ENCODE measurements at regions not wholly inside any gene's neighbourhood (a gene's known extent, or its start where the extent isn't known, plus 50 kb on each side); places are given as distances from the start of the nearest gene placed in this dataset.

DNA sequence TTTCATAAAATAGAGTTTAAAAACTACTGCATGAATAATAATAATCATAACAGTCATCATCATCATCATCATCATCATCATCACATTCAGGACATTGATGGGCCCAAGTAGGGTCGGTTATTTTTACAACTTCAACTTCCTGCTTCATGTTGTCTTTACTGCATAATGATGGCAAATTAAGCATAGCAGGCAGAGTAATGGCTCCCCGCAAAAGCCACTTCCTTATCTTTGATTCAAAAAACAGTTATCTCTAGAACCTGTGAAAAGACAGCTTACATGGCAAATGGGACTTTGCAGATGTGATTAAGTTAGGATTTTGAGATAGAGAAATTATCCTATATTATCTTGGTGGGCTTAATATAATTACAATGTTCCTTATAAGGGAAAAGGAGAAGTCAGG is 792.9 kb downstream of the LIG4 start:
- DNase-seq (ENCODE audit: low spot score), result no peak
- FAIRE-seq, result no peak

DNA sequence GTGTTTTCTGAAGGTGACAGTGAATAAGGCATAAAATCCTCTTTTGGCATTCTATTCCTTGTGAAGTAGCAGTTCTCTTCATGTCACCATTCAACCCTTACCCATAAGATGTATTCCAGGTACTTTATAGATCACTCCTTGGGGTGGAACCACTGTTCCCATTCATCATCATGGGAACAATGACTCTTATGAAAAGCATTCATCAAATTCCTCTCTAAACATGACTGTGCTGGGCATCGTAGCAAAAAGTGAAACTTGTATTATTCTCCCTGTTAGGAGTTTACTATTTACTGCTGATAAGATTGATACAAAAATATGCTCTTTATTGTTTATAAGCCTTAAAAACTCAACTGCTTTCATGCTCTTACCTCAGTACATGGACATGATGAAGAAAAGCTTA is 793.4 kb downstream of the LIG4 start:
- FAIRE-seq (no peak), DNase-seq (ENCODE audit: low spot score) (no peak)

DNA sequence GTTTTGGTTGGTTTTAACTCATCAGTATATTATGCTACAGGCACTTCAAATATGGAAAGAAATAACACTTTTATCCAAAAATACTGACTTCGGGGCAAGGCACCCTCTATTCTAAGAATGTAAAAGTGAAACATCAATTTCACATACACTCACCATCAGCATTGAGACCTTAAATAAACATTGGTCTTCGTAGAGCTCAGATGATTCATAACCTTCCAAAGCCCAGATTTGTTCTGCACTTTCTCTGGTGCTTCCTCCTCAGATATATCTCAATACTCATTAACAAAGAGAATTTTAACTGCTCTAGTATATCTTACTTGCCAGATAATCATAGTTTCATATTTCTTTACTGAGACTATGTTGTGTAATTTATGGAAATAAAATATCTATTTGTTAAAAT is 794.3 kb downstream of the LIG4 start:
- no peak for FAIRE-seq

DNA sequence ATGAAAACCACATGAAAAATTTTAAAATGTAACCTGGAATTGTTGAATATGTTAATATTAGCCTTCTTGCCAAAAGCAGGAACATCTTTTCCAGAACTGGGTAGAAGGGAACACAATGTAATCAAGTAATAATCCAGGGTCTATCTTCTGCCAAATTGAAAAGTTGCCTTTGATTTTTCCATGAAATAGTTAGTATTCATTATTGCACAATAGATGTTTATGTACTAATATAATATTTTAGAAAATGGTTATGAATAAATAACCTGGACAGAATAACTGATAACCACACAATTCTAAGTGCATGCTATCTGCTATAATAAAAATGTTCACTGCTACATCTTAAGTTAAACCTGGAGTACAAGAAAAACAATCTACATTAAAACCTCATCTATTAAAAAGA is 802.3 kb downstream of the LIG4 start:
- no peak for FAIRE-seq
- no peak for DNase-seq (ENCODE audit: low spot score)

More for the DNA sequence above, 794.3 kb downstream of the LIG4 start:
- DNase-seq (ENCODE audit: low spot score), result no peak

DNA sequence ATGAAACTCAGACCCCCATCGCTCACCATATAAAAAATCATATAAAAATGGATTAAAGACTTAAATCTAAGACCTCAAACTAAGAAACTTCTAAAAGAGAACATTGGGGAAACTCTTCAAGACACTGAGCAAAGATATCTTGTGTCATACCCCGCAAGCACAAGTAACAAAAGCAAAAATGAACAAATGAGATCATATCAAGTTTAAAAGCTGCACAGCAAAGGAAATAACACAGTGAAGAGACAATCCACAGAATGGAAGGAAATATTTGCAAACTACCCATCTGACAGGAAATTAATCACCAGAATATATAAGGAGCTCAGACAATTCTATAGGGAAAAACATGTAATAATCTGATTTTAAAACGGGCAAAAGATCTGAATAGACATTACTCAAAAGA is 808.3 kb downstream of the LIG4 start:
- DNase-seq (ENCODE audit: low spot score) (no peak), FAIRE-seq (no peak)

DNA sequence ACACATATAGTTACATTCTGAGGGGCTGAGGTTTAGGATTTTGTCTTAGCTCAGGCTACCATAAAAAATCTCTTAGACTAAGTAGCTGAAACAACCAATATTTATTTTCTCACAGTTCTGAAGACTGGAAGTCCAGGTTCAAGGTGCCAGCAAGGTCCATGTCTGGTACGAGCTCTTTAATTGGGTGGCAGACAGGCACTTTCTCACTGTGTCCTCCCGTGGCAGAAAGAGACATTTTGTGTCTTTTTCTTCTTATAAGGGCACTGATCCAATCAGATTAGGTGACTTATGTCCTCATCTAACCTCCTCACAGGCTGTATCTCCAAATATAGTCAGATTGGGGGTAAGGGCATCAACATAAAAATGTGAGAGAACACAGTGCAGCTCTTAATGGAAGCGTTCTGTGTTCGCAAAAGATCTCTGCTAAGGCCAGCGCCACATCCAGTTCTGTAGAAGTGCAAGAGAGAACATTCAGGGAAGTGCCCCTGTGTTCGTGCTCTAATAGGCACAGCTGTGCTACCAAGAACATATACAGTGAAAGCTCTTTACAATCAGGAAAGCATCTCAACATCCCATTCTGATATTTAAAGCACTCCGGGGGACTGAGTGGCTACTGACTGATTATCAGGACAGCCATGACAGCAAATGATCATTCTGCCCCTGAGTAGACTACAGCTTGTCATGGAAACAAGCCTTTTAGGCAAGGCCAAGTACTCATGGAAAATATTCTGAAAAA is 819.2 kb downstream of the LIG4 start:
- no peak for DNase-seq (ENCODE audit: low spot score)
- FAIRE-seq, result no peak

DNA sequence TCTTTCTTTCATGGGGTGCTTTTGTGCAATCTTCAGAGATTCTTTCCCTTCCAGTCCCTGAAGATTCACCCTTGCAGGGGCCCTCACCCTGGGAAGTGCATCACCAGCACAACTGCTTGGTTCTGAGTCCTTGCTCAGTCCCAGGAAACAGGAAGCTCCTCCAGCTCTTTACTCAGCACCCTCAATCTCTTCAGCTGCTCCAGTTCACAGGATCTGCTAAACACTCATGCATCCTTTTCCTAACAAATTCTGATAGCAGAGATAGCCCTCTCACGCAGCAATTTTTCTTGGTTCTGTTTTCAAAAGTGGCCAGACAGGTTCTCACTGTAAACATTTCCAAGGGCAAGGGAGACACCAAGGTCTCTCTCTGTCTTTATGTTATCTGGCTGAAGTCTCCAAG is 823.1 kb downstream of the LIG4 start:
- FAIRE-seq, result no peak
- DNase-seq (ENCODE audit: low spot score), result no peak

DNA sequence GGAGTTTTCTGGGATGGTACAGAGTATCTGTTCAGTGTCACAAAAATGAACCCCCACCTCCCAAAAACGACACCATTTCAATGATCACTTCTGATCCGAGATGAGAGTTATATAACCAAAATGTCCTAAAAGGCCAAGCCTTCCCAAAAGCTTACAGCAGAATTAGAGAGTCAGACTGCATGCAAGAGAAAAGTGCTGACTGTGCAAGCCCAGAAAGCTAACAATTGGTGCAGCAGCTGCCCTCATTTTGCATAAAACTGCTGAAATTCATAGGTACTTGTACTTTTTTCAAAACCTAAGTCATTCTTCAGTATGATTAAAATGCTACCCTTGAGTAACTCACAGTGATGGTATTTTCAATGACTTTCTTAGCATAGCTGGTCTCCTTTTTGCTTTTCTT is 819.6 kb upstream of the ARGLU1 start:
- no peak for FAIRE-seq
- no peak for DNase-seq (ENCODE audit: low spot score)

DNA sequence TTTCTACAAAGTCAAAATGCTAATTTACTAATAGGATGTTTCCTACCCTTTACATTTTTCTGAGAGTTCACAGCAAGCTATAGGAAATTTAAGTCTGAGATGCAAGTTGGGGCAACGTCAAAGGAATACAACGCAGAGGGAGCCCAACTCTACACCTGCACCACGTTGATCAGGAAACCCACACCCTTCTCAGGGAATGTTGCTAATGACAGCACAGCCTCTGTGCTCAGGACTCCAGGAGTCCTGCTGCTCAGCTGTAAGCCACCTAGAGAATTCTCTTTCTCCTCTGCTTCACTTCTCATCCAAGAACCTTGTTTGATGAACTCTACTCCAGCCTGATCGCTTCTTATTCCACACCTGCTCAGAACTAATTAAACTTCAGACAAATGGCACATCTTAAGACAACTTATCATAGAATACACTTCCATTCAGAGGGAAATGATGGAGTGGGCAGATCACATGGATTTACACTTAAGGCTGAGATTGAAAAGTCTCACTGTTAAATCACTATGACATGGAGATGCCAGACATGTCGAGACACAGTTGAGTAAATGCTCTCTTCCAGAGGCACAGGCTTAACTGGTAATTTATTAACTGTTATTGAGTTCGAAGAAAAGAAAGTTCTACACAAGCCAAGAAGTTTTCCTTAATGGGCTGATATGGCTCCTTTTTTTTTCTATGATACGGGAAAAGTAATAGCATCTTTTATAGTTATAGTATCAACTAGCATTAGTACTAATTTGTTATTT is 811.6 kb upstream of the ARGLU1 start:
- FAIRE-seq (no peak), DNase-seq (ENCODE audit: low spot score) (no peak)

DNA sequence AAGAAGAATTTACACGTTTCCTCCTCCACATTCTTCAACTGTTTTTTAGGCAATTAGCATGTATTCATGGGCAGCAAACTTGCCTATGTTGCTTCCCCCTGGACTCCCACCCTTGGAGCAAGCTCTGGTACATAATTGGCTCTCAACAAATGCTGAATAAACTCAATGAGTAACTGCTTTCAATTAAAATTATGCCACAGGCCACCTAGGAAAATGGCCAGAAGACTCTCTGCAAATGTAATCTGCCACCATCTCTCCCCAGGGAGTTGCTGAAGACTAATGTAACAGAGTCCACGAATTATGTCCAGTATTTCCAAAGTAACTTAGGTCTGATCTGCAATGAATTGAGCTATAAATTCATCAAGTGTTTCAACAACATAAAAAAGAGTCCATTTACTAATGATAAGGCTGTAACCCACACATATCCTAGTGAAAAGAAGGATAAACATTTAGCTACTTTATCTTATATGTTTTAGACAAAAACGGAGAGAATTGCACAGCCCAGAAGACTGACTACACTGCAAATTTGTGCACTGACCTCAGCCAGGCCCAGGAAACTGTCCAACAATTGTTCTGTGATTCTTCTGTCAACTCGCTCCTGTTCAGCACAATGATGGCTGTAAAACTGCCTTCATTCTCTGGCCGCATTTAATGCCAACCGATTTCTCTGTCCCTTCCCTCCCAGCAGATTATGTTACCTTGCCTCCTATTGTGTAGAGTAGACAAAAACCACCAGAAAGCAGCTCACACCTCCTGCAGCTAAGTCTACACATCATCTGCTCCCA is 808.6 kb upstream of the ARGLU1 start:
- no peak for DNase-seq (ENCODE audit: low spot score)
- FAIRE-seq, result no peak

DNA sequence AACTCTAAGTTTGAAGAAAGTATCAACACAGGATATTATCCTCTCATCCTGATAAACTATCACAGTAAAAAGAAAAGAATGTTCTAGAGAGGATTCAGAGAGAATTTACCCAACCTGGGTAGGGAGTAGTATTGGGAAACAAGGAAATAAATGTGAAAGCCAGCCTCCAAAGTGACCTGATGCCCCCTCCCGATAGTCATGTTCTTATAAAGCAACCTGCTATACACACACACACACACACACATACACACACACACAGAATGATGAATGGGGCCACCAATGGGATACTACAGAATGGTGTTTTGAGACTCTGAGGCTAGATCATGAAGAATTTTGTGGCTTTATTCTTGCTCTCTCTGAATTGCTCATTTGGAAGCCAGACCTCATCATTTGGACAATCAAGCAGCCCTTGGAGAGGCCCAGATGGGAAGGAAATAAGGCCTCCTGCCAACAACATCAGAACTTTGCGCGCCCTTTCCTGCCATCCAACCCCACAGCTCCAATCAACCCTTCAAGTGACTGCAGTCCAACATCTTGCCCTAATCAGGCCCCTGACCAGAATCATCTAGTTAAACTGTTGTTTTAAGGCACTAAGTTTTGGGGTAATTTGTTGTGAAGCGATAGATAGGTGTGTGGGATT is 807.9 kb upstream of the ARGLU1 start:
- FAIRE-seq (no peak), DNase-seq (ENCODE audit: low spot score) (no peak)

DNA sequence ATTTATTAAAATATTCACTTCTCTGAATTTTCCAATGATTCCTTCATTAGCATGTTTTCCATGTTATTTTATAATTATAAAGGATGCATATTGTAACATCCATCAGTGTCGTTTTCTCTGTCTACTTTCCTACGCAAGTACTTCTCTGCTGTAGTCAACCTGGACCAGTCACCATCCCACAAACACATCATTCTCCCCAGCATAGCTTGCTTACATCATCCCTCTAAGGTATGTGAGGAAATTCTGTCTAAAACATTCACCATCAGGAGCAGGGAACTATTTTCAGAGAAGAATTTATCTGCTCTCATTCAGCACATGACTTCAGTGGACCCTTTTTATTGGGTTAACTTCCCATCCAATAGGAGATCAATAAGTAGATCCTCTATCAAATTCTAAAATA is 806.1 kb upstream of the ARGLU1 start:
- DNase-seq (ENCODE audit: low spot score), result no peak
- FAIRE-seq, result no peak

DNA sequence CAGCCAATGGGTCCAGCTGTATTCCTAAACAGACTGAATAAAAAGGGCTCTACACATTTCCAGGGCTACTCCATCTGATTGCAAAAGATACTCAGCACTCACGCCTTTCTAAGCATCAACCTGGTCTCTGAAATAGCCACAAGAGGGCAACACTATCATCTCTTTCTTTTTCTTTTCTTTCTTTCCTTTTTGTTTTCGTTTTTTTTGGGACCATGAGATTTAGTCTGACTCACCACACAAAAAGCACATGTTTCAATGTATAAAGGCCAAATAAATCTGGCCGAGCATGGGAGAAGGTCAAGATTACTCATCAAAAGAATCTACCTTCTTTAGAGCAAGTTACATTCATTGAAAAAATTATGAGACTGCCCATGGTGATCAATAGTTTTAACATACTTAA is 805.6 kb upstream of the ARGLU1 start:
- DNase-seq (ENCODE audit: low spot score) (peak; percentile 13), FAIRE-seq (no peak)

DNA sequence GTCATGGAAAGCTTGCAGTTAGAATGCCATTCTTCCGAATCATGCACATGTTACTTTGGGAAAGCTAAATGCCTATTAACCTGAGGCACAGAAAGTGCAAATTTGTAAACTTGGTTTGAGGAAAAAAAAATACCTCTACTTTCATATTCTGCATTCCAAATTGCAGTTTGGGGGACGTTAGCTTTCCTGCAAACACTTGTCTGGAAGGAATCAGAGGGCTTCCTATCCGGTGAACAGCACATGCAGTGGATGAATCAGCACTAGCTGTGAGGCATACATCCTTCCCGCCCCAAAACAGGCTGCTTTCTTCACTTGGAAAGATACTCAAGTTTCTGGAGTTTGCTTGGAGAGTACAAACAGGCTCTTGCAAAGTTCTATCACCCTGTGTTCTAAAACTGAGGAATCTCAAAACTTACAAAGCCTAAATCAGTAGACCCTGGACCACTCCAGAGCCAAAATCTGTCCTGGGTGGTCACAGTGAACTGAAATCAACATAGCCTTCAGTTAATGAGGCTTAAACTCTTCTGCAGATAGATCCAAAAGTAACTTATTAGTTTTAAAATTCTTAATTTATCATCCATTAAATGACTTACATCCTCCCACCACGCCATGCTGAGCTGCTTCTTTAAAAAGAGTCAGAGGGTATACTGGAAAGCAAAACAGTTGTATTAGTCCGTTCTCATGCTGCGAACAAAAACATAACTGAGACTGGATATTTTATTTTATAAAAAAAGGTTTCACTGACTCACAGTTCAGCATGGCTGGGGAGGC is 802.3 kb upstream of the ARGLU1 start:
- DNase-seq (ENCODE audit: low spot score), result peak; percentile 13
- FAIRE-seq, result no peak

DNA sequence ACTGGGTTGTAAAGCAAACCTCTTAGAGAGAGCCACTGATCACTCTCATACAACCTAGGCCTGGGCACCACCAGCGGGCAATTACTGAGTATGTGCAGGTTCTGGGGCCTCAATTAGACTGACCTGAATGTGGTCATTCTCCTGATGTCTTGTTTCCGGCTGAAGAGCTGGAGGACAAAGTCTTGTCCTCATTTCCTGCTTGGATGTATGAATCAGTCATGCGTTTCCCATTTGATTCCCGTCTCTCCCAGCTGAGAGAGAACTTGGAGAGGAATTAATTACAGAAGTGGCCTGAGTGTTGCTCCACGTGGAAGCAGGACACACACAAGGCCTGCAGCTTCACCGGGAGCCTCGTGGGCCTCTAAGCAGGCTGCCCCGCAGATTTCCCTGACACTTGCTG is 799.3 kb upstream of the ARGLU1 start:
- DNase-seq (ENCODE audit: low spot score), result no peak
- no peak for FAIRE-seq

DNA sequence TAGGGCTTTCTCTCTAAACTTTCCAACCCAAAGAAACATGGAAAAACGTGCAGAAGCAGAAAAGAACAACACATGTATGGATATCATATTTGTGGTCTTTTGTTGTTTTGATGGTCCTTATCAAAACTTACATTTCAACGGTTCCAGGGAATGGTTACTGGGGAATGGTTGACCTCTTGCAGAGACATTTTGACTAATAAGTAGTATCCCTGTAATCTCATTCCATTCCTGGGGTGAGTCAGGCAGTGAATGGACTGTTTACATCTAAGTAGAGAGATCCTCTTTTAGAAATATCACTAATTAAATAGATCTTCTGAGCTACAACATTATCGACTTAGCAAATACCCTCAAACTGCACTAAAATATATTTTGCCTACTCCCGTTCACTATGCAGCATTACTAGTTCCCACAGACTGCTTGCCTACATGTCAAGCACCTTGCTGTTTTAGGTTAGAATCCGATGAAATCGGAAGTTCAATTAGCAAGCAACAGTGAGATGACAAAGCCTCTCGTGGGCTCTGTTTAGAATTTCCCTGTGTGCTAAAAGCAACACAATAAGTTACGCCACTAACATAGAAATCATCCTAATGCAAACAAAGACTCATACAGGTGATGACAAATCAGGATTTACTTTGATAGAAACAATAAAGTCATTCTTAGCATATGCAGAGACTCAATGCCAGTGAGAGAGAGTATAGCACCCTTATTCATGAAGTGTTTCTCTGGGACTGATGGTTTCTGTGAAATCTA is 797.7 kb upstream of the ARGLU1 start:
- FAIRE-seq (no peak), DNase-seq (ENCODE audit: low spot score) (no peak)

DNA sequence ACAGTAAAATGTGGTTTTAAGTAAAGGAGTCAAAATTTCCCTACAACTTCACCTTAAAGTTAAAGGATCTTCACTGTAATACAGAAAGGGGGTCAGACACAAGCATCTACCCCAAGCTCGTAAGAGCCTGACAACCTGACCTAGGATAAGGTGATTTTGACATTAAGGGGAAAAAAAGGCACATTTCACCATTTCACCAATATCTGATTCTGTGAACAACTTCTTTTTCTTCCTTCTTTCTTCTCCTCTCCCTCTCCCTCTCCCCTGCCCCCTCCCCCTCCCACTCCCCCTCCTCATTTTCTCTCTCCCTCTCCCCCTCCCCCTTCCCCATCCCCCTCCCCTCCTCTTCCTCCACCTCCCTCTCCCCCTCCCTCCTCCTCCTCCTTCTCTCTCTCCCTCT is 796.7 kb upstream of the ARGLU1 start:
- FAIRE-seq (no peak), DNase-seq (ENCODE audit: low spot score) (no peak)

DNA sequence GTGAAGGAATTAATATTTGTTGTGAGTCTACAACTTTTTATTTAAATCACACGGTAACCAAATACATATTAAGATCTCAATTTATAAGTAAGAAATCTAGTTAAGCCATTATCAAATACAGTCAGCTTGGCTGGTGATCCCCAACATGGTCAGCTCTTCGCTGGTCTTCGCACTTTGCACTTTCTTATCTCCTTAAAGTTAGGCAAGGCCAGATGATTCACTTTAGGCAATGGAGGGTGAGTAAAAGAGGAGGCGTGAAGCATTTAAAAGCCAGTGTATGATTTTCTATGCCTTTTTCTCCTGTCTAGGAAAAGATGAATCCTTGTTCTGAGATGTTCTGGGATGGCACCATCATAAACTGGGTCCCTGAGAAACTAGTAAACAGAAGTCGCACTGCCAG is 793.7 kb upstream of the ARGLU1 start:
- no peak for FAIRE-seq

DNA sequence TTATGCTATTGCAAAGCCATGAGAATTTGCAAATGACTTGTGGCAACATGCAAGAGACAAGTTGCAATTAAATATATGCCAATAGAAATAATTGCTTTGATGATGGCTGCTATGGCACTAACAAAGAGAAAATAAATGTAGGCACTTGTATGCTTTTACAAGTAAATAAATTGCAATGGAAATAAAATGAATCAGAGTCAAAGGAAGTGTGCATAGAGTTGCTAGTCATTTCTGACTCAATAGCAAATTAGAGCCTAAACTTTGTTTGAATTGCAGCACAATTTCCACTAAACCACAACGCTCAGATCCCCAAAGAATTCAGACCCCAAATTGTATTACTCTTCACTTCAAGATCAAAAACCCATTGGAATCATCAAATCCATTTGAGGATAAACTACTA is 792.1 kb upstream of the ARGLU1 start:
- DNase-seq (ENCODE audit: low spot score) (no peak), FAIRE-seq (no peak)

More for the DNA sequence above, 793.7 kb upstream of the ARGLU1 start:
- DNase-seq (ENCODE audit: low spot score), result no peak

DNA sequence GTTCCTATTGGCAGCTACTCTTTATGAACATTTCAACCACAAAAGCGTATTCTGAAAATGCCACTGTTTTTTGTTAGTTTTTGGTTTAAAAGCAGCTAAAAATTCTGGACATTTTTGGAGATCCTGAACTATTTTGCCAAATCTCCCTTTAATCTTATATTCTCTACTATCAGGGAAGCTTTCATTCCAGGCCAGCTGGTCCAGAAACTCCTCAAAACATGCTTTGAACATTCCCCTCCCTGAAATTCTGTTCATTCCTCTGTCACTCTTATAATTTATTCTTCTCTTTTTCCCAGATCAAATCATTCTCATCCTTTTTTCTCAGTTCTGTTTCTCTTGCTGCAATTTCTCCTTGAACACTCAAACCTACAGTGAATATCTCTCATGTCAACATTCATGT is 790.9 kb upstream of the ARGLU1 start:
- DNase-seq (ENCODE audit: low spot score), result no peak

More for the DNA sequence above, 790.9 kb upstream of the ARGLU1 start:
- FAIRE-seq, result no peak
